GM23248 (cell line): ENCODE measurements at regions not wholly inside any gene's neighbourhood (a gene's known extent, or its start where the extent isn't known, plus 50 kb on each side); places are given as distances from the start of the nearest gene placed in this dataset.

Source experiments
- DNase-seq: peaks from one replicate; pipeline ENCODE4 v3.0.0-alpha.2; 2015
- H2AFZ ChIP-seq: fragments of 200-600 bp; sonication (generic); 2 replicates; pipeline ENCODE4 v1.6.1; 2016; ENCODE audit warnings: antibody characterized with exemption
- H3F3A ChIP-seq: fragments of 200-600 bp; sonication (generic); 2 replicates; pipeline ENCODE4 v1.6.1; 2016; ENCODE audit warnings: mild to moderate bottlenecking, antibody characterized with exemption, mixed run types; ENCODE audit not compliant: insufficient read depth
- H3K27ac ChIP-seq: fragments of 200-600 bp; sonication (generic); 2 replicates; pipeline ENCODE4 v1.5.1; 2016; ENCODE audit warnings: mild to moderate bottlenecking
- H3K27me3 ChIP-seq: fragments of 200-600 bp; sonication (generic); replicated peaks from 2 replicates; pipeline ENCODE4 v1.6.1; 2016; ENCODE audit warnings: mild to moderate bottlenecking; ENCODE audit not compliant: insufficient read depth
- H3K36me3 ChIP-seq: fragments of 200-600 bp; sonication (generic); 2 replicates; pipeline ENCODE4 v1.6.1; 2016; ENCODE audit warnings: low read depth, mild to moderate bottlenecking
- H3K4me1 ChIP-seq: fragments of 200-600 bp; sonication (generic); 2 replicates; pipeline ENCODE4 v1.6.1; 2016; ENCODE audit warnings: mild to moderate bottlenecking; ENCODE audit not compliant: insufficient read depth
- H3K4me2 ChIP-seq: fragments of 200-600 bp; sonication (generic); one replicate; pipeline ENCODE4 v1.6.1; 2016; ENCODE audit warnings: mild to moderate bottlenecking; ENCODE audit not compliant: unreplicated experiment
- H3K4me3 ChIP-seq: fragments of 200-600 bp; sonication (generic); 2 replicates; pipeline ENCODE4 v1.5.1; 2016; ENCODE audit warnings: mild to moderate bottlenecking
- H3K79me2 ChIP-seq: fragments of 200-600 bp; sonication (generic); 2 replicates; pipeline ENCODE4 v1.6.1; 2016; ENCODE audit warnings: mild to moderate bottlenecking; ENCODE audit not compliant: insufficient read depth
- H3K9ac ChIP-seq: fragments of 200-600 bp; sonication (generic); 2 replicates; pipeline ENCODE4 v1.6.1; 2016; ENCODE audit warnings: mild to moderate bottlenecking
- H3K9me2 ChIP-seq: fragments of 200-600 bp; sonication (generic); 2 replicates; pipeline ENCODE4 v1.6.1; 2016; ENCODE audit warnings: mixed run types, mild to moderate bottlenecking, moderate library complexity; ENCODE audit not compliant: insufficient read depth
- H3K9me3 ChIP-seq: fragments of 200-600 bp; sonication (generic); one replicate; pipeline ENCODE4 v1.6.1; 2017; ENCODE audit warnings: low read depth
- H4K20me1 ChIP-seq: fragments of 200-600 bp; sonication (generic); 2 replicates; pipeline ENCODE4 v1.6.0; 2016; ENCODE audit not compliant: insufficient read depth
- EZH2 ChIP-seq: fragments of 200-600 bp; sonication (generic); IDR thresholded peaks from 2 replicates; pipeline ENCODE4 v1.6.1; 2018; ENCODE audit warnings: antibody characterized with exemption, mild to moderate bottlenecking; ENCODE audit not compliant: insufficient read depth, poor library complexity, severe bottlenecking
- EZH2phosphoT487 ChIP-seq: fragments of 200-600 bp; sonication (generic); IDR thresholded peaks from 2 replicates; pipeline ENCODE4 v1.6.1; 2018; ENCODE audit warnings: antibody characterized with exemption, moderate library complexity, mild to moderate bottlenecking, low read depth; ENCODE audit not compliant: insufficient read depth
- WGBS, 2 experiments: methylation state at CpG; one replicate each; pipeline ENCODE4 v1.1.6; 2015 to 2017; ENCODE audit warnings: low lambda C conversion rate in 2 of 2, low coverage in 1 of 2; ENCODE audit errors: missing lambda C conversion rate in 2 of 2; 5-methylcytosine and 5-hydroxymethylcytosine counted together
- in situ Hi-C: fragments of 300-500 bp; cut with MboI; formaldehyde crosslinking; loops from 2 replicates; pipeline ENCODE4 v1.15.0; 2020

- H3K36me3 ChIP-seq = no peaks in the 10 kb centered on the region
- peaks cover 21% of the 10 kb centered on the region for H3K4me1 ChIP-seq
- peaks cover 15% of the 10 kb centered on the region; the same call in 1 of the 2 replicates for H3F3A ChIP-seq
- no peak overlapping the region for H3K4me2 ChIP-seq
- no peak overlapping the region for H3K4me3 ChIP-seq
- H3K79me2 ChIP-seq = no peaks in the 10 kb centered on the region
- TF ChIP-seq EZH2phosphoT487 (no peak), EZH2 (no peak)
- no peak overlapping the region for H2AFZ ChIP-seq
- no peak for DNase-seq
- H3K9me3 ChIP-seq = no peaks in the 10 kb centered on the region
- no peak overlapping the region for H3K27ac ChIP-seq
- H4K20me1 ChIP-seq = no peaks in the 10 kb centered on the region
- H3K9me2 ChIP-seq = no peaks in the 10 kb centered on the region
- in situ Hi-C loops = no loop called here
- H3K9ac ChIP-seq = no peak overlapping the region
- no peaks in the 10 kb centered on the region for H3K27me3 ChIP-seq
Measured at GRCh38 chr18:55093808-55094207, 134.5 kb upstream of the CCDC68 start.

- no peak overlapping the region for H3K9ac ChIP-seq
- no peaks in the 10 kb centered on the region for H3K36me3 ChIP-seq
- H3K4me1 ChIP-seq = peaks cover 20% of the 10 kb centered on the region
- H2AFZ ChIP-seq = no peak overlapping the region
- H3K27me3 ChIP-seq = no peaks in the 10 kb centered on the region
- no peak for TF ChIP-seq EZH2phosphoT487
- no peak for TF ChIP-seq EZH2
- no peaks in the 10 kb centered on the region for H3K79me2 ChIP-seq
- no peak overlapping the region for H3K27ac ChIP-seq
- no peaks in the 10 kb centered on the region for H3K9me2 ChIP-seq
- H4K20me1 ChIP-seq = no peaks in the 10 kb centered on the region
- peaks cover 15% of the 10 kb centered on the region; the same call in 1 of the 2 replicates for H3F3A ChIP-seq
- in situ Hi-C loops = no loop called here
- no peak overlapping the region for H3K4me3 ChIP-seq
- H3K9me3 ChIP-seq = no peaks in the 10 kb centered on the region
- H3K4me2 ChIP-seq = no peak overlapping the region
- no peak for DNase-seq
Measured at GRCh38 chr18:55093295-55093694, 134.0 kb upstream of the CCDC68 start.

GRCh38 chr18:55092166-55092565 lies 132.9 kb upstream of the CCDC68 start:
- H3K9ac ChIP-seq = no peak overlapping the region
- H3K4me2 ChIP-seq = no peak overlapping the region
- no peaks in the 10 kb centered on the region for H3K27me3 ChIP-seq
- no peaks in the 10 kb centered on the region for H3K9me2 ChIP-seq
- no peak for DNase-seq
- TF ChIP-seq EZH2phosphoT487 (no peak), EZH2 (no peak)
- in situ Hi-C loops = no loop called here
- H2AFZ ChIP-seq = no peak overlapping the region
- no peaks in the 10 kb centered on the region for H3K36me3 ChIP-seq
- no peaks in the 10 kb centered on the region for H4K20me1 ChIP-seq
- H3K9me3 ChIP-seq = no peaks in the 10 kb centered on the region
- H3K4me3 ChIP-seq = no peak overlapping the region
- H3K27ac ChIP-seq = no peak overlapping the region
- 93 to 96% methylated on average over 4 of the region's 4 CpGs for WGBS, 2 experiments
- H3K4me1 ChIP-seq = peaks cover 8% of the 10 kb centered on the region
- H3F3A ChIP-seq = peaks cover 7% of the 10 kb centered on the region; the same call in 1 of the 2 replicates
- no peaks in the 10 kb centered on the region for H3K79me2 ChIP-seq

GRCh38 chr18:55090564-55091188 lies 131.4 kb upstream of the CCDC68 start:
- whole genome bisulfite sequencing, 2 experiments = 57 to 60% methylated on average over 3 of the region's 3 CpGs

DNA sequence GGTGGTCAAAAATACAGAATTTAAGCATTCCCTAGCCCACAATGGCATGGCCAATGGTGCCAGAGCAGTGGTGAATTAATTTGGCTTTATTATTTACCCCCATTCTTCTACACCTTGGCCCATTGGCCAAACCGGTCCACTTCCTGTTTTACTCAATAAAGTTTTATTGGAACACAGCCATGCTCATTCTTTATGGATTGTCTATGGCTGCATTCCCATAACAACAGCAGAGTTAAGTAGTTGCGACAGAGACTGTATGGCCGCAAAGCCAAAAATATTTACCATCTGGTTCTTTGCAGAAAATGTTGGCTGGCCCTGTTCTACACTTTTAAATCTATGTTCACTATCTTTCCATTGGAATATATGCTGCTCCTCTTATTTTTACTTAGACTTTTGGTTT lies 130.3 kb upstream of the CCDC68 start:
- DNase-seq = no peak
- no peaks in the 10 kb centered on the region for H3K9me3 ChIP-seq
- no peak overlapping the region for H2AFZ ChIP-seq
- no peaks in the 10 kb centered on the region for H3K36me3 ChIP-seq
- H3K9me2 ChIP-seq = no peaks in the 10 kb centered on the region
- H3K4me1 ChIP-seq = no peaks in the 10 kb centered on the region
- no peak overlapping the region for H3K9ac ChIP-seq
- 75 to 77% methylated on average over 3 of the region's 3 CpGs for WGBS, 2 experiments
- in situ Hi-C loops = no loop called here
- no peak for TF ChIP-seq EZH2
- no peak for TF ChIP-seq EZH2phosphoT487
- no peak overlapping the region for H3K27ac ChIP-seq
- no peak overlapping the region for H3K4me2 ChIP-seq
- no peaks in the 10 kb centered on the region for H3K79me2 ChIP-seq
- no peaks in the 10 kb centered on the region for H3K27me3 ChIP-seq
- H3F3A ChIP-seq = no peaks in the 10 kb centered on the region
- H4K20me1 ChIP-seq = no peaks in the 10 kb centered on the region
- no peak overlapping the region for H3K4me3 ChIP-seq

More at GRCh38 chr18:55090564-55091188, 131.4 kb upstream of the CCDC68 start:
- H3F3A ChIP-seq = no peaks in the 10 kb centered on the region
- H3K27me3 ChIP-seq = no peaks in the 10 kb centered on the region
- TF ChIP-seq EZH2phosphoT487 (no peak), EZH2 (no peak)
- H3K4me1 ChIP-seq = no peaks in the 10 kb centered on the region
- no peaks in the 10 kb centered on the region for H3K79me2 ChIP-seq
- no peak overlapping the region for H3K9ac ChIP-seq
- H3K4me3 ChIP-seq = no peak overlapping the region
- H3K4me2 ChIP-seq = no peak overlapping the region
- H4K20me1 ChIP-seq = no peaks in the 10 kb centered on the region
- H3K9me3 ChIP-seq = no peaks in the 10 kb centered on the region
- H3K9me2 ChIP-seq = no peaks in the 10 kb centered on the region
- in situ Hi-C loops = no loop called here
- H3K36me3 ChIP-seq = no peaks in the 10 kb centered on the region
- DNase-seq = no peak
- H2AFZ ChIP-seq = no peak overlapping the region
- no peak overlapping the region for H3K27ac ChIP-seq
